GM23248 (cell line): ENCODE measurements at regions not wholly inside any gene's neighbourhood (a gene's known extent, or its start where the extent isn't known, plus 50 kb on each side); places are given as distances from the start of the nearest gene placed in this dataset.

Experiments
- DNase-seq: peaks from one replicate; pipeline ENCODE4 v3.0.0-alpha.2; 2015
- H2AFZ ChIP-seq: fragments of 200-600 bp; sonication (generic); 2 replicates; pipeline ENCODE4 v1.6.1; 2016; ENCODE audit warnings: antibody characterized with exemption
- H3F3A ChIP-seq: fragments of 200-600 bp; sonication (generic); 2 replicates; pipeline ENCODE4 v1.6.1; 2016; ENCODE audit warnings: mild to moderate bottlenecking, antibody characterized with exemption, mixed run types; ENCODE audit not compliant: insufficient read depth
- H3K27ac ChIP-seq: fragments of 200-600 bp; sonication (generic); 2 replicates; pipeline ENCODE4 v1.5.1; 2016; ENCODE audit warnings: mild to moderate bottlenecking
- H3K27me3 ChIP-seq: fragments of 200-600 bp; sonication (generic); replicated peaks from 2 replicates; pipeline ENCODE4 v1.6.1; 2016; ENCODE audit warnings: mild to moderate bottlenecking; ENCODE audit not compliant: insufficient read depth
- H3K36me3 ChIP-seq: fragments of 200-600 bp; sonication (generic); 2 replicates; pipeline ENCODE4 v1.6.1; 2016; ENCODE audit warnings: low read depth, mild to moderate bottlenecking
- H3K4me1 ChIP-seq: fragments of 200-600 bp; sonication (generic); 2 replicates; pipeline ENCODE4 v1.6.1; 2016; ENCODE audit warnings: mild to moderate bottlenecking; ENCODE audit not compliant: insufficient read depth
- H3K4me2 ChIP-seq: fragments of 200-600 bp; sonication (generic); one replicate; pipeline ENCODE4 v1.6.1; 2016; ENCODE audit warnings: mild to moderate bottlenecking; ENCODE audit not compliant: unreplicated experiment
- H3K4me3 ChIP-seq: fragments of 200-600 bp; sonication (generic); 2 replicates; pipeline ENCODE4 v1.5.1; 2016; ENCODE audit warnings: mild to moderate bottlenecking
- H3K79me2 ChIP-seq: fragments of 200-600 bp; sonication (generic); 2 replicates; pipeline ENCODE4 v1.6.1; 2016; ENCODE audit warnings: mild to moderate bottlenecking; ENCODE audit not compliant: insufficient read depth
- H3K9ac ChIP-seq: fragments of 200-600 bp; sonication (generic); 2 replicates; pipeline ENCODE4 v1.6.1; 2016; ENCODE audit warnings: mild to moderate bottlenecking
- H3K9me2 ChIP-seq: fragments of 200-600 bp; sonication (generic); 2 replicates; pipeline ENCODE4 v1.6.1; 2016; ENCODE audit warnings: mixed run types, mild to moderate bottlenecking, moderate library complexity; ENCODE audit not compliant: insufficient read depth
- H3K9me3 ChIP-seq: fragments of 200-600 bp; sonication (generic); one replicate; pipeline ENCODE4 v1.6.1; 2017; ENCODE audit warnings: low read depth
- H4K20me1 ChIP-seq: fragments of 200-600 bp; sonication (generic); 2 replicates; pipeline ENCODE4 v1.6.0; 2016; ENCODE audit not compliant: insufficient read depth
- EZH2 ChIP-seq: fragments of 200-600 bp; sonication (generic); IDR thresholded peaks from 2 replicates; pipeline ENCODE4 v1.6.1; 2018; ENCODE audit warnings: antibody characterized with exemption, mild to moderate bottlenecking; ENCODE audit not compliant: insufficient read depth, poor library complexity, severe bottlenecking
- EZH2phosphoT487 ChIP-seq: fragments of 200-600 bp; sonication (generic); IDR thresholded peaks from 2 replicates; pipeline ENCODE4 v1.6.1; 2018; ENCODE audit warnings: antibody characterized with exemption, moderate library complexity, mild to moderate bottlenecking, low read depth; ENCODE audit not compliant: insufficient read depth
- WGBS, 2 experiments: methylation state at CpG; one replicate each; pipeline ENCODE4 v1.1.6; 2015 to 2017; ENCODE audit warnings: low lambda C conversion rate in 2 of 2, low coverage in 1 of 2; ENCODE audit errors: missing lambda C conversion rate in 2 of 2; 5-methylcytosine and 5-hydroxymethylcytosine counted together
- in situ Hi-C: fragments of 300-500 bp; cut with MboI; formaldehyde crosslinking; loops from 2 replicates; pipeline ENCODE4 v1.15.0; 2020

GRCh38 chr13:107493266-107493665 is 722.1 kb downstream of the LIG4 start:
- H3K36me3 ChIP-seq, result no peaks in the 10 kb centered on the region
- H3K9ac ChIP-seq, result no peak overlapping the region
- H3K27ac ChIP-seq, result no peak overlapping the region
- no peak for DNase-seq
- H2AFZ ChIP-seq, result no peak overlapping the region
- H3K4me1 ChIP-seq, result no peaks in the 10 kb centered on the region
- H3K9me2 ChIP-seq, result no peaks in the 10 kb centered on the region; the same call in 1 of the 2 replicates
- TF ChIP-seq EZH2, result no peak
- no peak for TF ChIP-seq EZH2phosphoT487
- H3K4me3 ChIP-seq, result no peak overlapping the region
- H4K20me1 ChIP-seq, result no peaks in the 10 kb centered on the region
- H3K27me3 ChIP-seq, result no peaks in the 10 kb centered on the region
- peaks cover 5% of the 10 kb centered on the region for H3K9me3 ChIP-seq
- H3F3A ChIP-seq, result no peaks in the 10 kb centered on the region
- WGBS, 2 experiments, result 82 to 83% methylated on average over 3 of the region's 3 CpGs
- peaks cover 31% of the 10 kb centered on the region for H3K79me2 ChIP-seq
- H3K4me2 ChIP-seq, result no peak overlapping the region
- in situ Hi-C loops, result no loop called here

GRCh38 chr13:107482688-107483087 is 732.6 kb downstream of the LIG4 start:
- Histone ChIP-seq H3K27me3 (no peaks in the 10 kb centered on the region), H3K9me3 (no peaks in the 10 kb centered on the region), H3K79me2 (peaks cover 27% of the 10 kb centered on the region), H4K20me1 (no peaks in the 10 kb centered on the region), H3K36me3 (no peaks in the 10 kb centered on the region), H3K4me3 (no peak overlapping the region), H3K4me2 (no peak overlapping the region), H3K4me1 (peaks cover 31% of the 10 kb centered on the region), H3K9me2 (no peaks in the 10 kb centered on the region), H3F3A (0 out of 2 replicates have a peak, but pooled peaks cover 9% of the 10 kb centered on the region), H3K9ac (no peak overlapping the region), H3K27ac (no peak overlapping the region), H2AFZ (no peak overlapping the region)
- WGBS, 2 experiments, result 62 to 67% methylated on average over 5 of the region's 5 CpGs
- no peak for DNase-seq
- in situ Hi-C loops, result no loop called here
- TF ChIP-seq EZH2 (no peak), EZH2phosphoT487 (no peak)

GRCh38 chr13:107480130-107480529 is 735.2 kb downstream of the LIG4 start:
- 49 to 68% methylated on average over 1 of the region's 1 CpG for whole genome bisulfite sequencing, 2 experiments

GRCh38 chr13:107477772-107478379 is 737.5 kb downstream of the LIG4 start:
- Histone ChIP-seq H3K4me3 (no peak overlapping the region), H3K4me2 (no peak overlapping the region), H3K36me3 (no peaks in the 10 kb centered on the region), H3K9me3 (no peaks in the 10 kb centered on the region), H3K9me2 (no peaks in the 10 kb centered on the region), H3F3A (peaks cover 18% of the 10 kb centered on the region; the same call in 1 of the 2 replicates), H4K20me1 (no peaks in the 10 kb centered on the region), H2AFZ (no peak overlapping the region), H3K4me1 (peaks cover 55% of the 10 kb centered on the region), H3K27ac (no peak overlapping the region), H3K79me2 (peaks cover 34% of the 10 kb centered on the region), H3K27me3 (no peaks in the 10 kb centered on the region), H3K9ac (no peak overlapping the region)
- peak; percentile 28 for DNase-seq
- WGBS, 2 experiments, result 85 to 89% methylated on average over 3 of the region's 3 CpGs
- in situ Hi-C loops, result no loop called here
- no peak for TF ChIP-seq EZH2
- no peak for TF ChIP-seq EZH2phosphoT487

More at GRCh38 chr13:107480130-107480529, 735.2 kb downstream of the LIG4 start:
- peak; percentile 51 for DNase-seq
- Histone ChIP-seq H2AFZ (no peak overlapping the region), H3K27ac (no peak overlapping the region), H3K9me2 (no peaks in the 10 kb centered on the region), H3F3A (peaks cover 18% of the 10 kb centered on the region; the same call in 1 of the 2 replicates), H3K4me1 (peaks cover 54% of the 10 kb centered on the region), H3K4me2 (no peak overlapping the region), H3K27me3 (no peaks in the 10 kb centered on the region), H3K4me3 (no peak overlapping the region), H3K9ac (no peak overlapping the region), H3K36me3 (no peaks in the 10 kb centered on the region), H3K79me2 (peaks cover 33% of the 10 kb centered on the region), H3K9me3 (no peaks in the 10 kb centered on the region), H4K20me1 (no peaks in the 10 kb centered on the region)
- TF ChIP-seq EZH2phosphoT487 (no peak), EZH2 (no peak)
- in situ Hi-C loops, result no loop called here
